Thyroid gland (tissue), 4 donors: ENCODE measurements at regions not wholly inside any gene's neighbourhood (a gene's known extent, or its start where the extent isn't known, plus 50 kb on each side); places are given as distances from the start of the nearest gene placed in this dataset.

Experiments
- CTCF ChIP-seq, 6 experiments: fragments of 200-600 bp in 3 of 6; fragments of 450-650 bp in 3 of 6; sonication (generic) in 3 of 6; IDR thresholded peaks; one replicate each; pipeline ENCODE4 v1.5.1; 2016 to 2019; ENCODE audit warnings: antibody characterized with exemption in 6 of 6, mild to moderate bottlenecking in 2 of 6, inconsistent platforms in 1 of 6, moderate library complexity in 1 of 6
- POLR2A ChIP-seq, 2 donors: fragments of 450-650 bp; IDR thresholded peaks; one replicate each; pipeline ENCODE4 v1.6.1; 2017; ENCODE audit warnings: antibody characterized with exemption in 2 of 2, mild to moderate bottlenecking in 2 of 2, moderate library complexity in 1 of 2

- no peak for TF ChIP-seq POLR2A (IDR thresholded peaks at IDR 0.05)
- TF ChIP-seq CTCF (IDR thresholded peaks at IDR 0.05): no peak
Observed at GRCh38 chr15:38079236-38079635, 144.8 kb downstream of the TMCO5A start.
